Cerebellar nuclear complex (tissue), 1 donor: ENCODE measurements at regions not wholly inside any gene's neighbourhood (a gene's known extent, or its start where the extent isn't known, plus 50 kb on each side); places are given as distances from the start of the nearest gene placed in this dataset.
A peak's percentile ranks its signal among the peaks of the same experiment; 100 is the strongest.
"Not testable (repeated sequence)": the region's sequence is repeated elsewhere in the genome, so short reads cannot be mapped to it uniquely, and the experiment has no call there.

Experiments used
- DNase-seq, 2 experiments: peaks; one replicate each; lab custom pipeline; 2025; lab: John Stamatoyannopoulos, UW

DNA sequence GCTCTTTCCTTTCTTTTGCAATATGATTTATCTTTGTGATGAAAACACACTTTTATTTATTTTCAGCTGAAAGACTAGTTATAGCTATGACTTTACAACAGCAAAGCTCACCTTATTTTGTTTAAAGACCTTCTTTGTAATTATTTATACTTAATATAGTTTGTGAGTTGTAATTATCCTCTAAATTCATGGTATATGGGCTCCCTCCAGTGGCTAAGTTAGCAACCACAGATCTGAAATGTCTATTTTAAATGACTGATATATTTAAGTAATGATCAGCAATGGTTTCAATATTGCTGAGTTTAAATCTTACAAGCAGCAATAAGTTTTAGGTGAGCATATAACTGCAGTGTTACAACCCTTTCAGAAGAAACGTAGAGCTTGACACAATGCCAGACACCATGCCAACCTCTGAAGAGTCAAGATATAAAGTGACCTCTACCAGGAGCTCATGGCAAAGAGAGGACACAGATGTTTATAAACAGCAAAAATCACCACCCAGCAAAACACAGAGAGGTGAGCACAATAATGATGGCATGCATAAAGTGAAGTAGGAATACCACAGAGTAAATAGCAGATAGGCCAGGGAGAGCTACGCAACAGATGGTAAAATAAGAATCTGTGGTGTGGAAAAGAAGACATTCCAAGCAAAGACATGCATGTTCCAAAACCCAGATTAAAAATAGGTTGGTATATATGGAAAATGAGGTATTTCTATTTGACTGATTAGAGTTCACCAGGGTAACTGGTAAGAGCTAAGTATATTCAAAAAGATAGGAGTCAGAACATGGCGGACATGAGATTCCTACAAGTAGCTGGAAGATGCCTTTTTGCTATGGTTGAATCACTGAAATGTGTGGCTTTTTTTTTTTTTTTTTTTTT lies 143.7 kb upstream of the ZNF385D start:
- no peak for DNase-seq

- no peak for DNase-seq
Observed at GRCh38 chr3:21898316-21898715, 147.3 kb upstream of the ZNF385D start.

GRCh38 chr3:21901484-21901883 lies 150.5 kb upstream of the ZNF385D start:
- DNase-seq, result no peak

DNA sequence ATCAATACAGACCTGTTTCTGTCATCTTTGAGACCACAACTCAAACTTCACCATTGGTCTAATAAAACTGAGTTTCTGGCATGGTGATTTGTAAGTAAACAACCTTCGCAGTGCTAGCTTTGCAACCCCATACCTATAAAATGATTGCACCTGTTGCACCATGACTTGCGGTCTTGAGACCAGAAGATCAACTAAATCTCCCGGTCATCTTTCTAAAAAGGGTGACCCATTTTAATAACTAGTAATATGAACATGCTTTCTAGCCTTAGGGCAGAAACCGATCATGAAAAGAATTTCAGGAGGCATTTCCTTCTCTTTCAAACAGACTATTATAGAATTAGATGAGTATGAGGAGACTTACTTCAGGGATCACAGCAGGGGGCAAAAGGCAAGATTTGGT lies 151.9 kb upstream of the ZNF385D start:
- no peak for DNase-seq

GRCh38 chr3:21909096-21909495 lies 158.1 kb upstream of the ZNF385D start:
- no peak for DNase-seq

GRCh38 chr3:21912711-21913110 lies 161.7 kb upstream of the ZNF385D start:
- DNase-seq, result no peak

GRCh38 chr3:21913791-21914190 lies 162.8 kb upstream of the ZNF385D start:
- no peak for DNase-seq

GRCh38 chr3:21914451-21914850 lies 163.4 kb upstream of the ZNF385D start:
- DNase-seq, result no peak

DNA sequence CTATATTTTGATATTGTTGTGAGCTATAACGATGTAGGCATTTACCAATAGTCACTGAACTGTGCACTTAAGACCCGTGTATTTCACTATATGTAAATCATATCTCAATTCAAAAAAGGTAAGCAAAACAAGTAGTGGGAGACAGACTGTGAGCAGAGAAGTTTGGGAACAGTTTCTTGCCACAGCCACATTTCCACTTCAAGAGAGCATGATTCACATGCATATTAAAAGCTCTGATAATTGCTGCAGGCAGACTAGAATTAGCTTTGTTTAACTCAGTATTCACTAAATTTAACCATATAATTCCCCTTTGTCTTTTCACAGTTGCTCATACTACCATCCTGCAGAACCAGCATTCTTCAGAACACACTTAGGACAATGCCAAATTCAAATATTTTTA lies 168.4 kb upstream of the ZNF385D start:
- DNase-seq, result no peak

DNA sequence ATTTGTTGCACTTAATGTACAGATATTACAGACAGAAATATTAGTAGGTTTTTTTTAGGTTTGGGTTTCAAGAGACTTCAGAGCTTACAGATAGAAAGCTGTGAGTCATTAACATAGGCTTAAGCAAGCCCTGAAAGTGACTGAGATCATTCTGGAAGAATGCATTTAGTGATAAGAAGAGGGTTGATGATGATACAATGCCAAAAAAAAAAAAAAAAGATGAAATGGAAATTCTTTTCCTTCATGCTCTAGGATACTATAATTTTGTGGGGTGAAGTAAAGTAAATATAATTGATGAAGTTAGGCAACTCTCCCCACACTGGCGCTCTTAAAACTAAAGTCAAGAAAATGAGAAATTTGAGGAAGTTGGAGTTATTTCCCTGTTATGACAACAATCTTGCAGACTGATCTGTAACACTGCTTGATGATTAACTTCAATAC lies 169.4 kb upstream of the ZNF385D start:
- DNase-seq, result no peak

GRCh38 chr3:21923156-21923555 lies 172.1 kb upstream of the ZNF385D start:
- DNase-seq, result not testable (repeated sequence)

DNA sequence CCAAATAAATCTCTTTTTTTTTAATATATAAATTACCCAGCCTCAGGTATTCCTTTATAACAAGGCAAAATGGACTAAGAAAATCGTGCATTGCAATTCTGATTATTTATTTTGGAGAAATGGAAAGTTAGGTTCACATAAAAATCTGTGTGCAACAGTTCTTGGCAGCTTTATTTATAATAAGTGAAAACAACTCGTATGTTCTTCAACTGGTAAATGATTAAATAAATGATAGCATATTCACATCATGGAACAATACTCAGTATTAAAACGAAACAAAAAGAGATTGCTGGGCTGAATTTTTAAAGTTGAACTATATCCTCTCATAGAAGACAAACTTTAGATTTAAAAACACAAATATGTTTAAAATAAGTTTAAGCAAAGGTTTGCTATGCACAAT lies 176.3 kb upstream of the ZNF385D start:
- no peak for DNase-seq

DNA sequence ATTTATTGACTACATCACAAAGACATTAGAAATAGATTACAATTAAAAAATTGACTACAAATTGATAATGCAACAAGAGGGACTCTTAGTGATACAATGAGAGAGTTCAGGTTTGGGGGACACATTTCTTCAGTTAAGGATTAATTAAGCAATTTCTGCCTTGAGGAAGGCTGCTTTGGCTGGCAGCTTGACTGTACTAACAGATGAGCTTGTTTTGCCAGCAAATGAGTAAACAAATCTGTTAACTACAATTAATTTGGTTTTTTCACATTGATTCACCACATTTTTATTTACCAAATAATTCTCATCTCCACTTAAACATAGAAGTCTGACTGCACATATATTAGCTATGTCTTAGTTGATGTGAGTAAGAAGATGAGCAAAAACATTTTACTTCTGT lies 183.6 kb upstream of the ZNF385D start:
- DNase-seq, result no peak

DNA sequence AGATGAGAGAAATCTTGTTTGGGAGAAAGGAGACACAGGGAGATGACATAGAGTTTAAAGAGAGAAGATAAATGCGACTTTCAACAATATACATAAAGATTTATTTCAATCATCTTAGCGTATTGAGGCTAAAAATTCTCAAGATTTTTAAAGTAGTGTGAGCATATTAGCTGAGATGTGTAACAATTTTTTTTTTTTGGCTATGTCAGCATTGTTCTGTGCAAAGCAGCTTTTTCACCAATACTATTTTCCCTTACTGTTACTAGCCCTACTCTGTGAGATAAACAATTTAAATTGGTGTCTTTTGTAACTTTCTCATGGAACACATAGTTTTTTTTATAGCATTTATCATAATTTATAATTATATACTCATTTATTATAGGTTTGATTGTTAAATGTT lies 185.2 kb upstream of the ZNF385D start:
- no peak for DNase-seq

DNA sequence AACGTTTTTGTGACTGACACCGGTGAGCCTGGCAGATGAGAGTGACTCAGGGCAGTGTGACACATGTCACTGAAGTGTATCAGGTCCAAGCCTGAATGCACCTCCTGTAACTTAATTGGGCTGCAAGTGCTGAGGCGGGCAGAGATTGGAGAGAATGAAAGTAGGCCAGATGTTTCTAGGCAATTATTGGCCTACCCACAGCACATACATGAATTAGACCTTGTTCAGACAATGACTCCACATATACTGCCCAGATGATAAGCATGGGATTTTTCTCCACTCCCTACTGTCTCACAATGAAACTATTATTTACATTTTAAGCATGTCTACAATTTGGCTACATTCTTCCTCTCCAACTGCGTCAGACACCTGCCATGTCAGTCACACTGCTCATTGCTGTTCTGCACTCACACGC lies 187.3 kb upstream of the ZNF385D start:
- DNase-seq, result no peak

DNA sequence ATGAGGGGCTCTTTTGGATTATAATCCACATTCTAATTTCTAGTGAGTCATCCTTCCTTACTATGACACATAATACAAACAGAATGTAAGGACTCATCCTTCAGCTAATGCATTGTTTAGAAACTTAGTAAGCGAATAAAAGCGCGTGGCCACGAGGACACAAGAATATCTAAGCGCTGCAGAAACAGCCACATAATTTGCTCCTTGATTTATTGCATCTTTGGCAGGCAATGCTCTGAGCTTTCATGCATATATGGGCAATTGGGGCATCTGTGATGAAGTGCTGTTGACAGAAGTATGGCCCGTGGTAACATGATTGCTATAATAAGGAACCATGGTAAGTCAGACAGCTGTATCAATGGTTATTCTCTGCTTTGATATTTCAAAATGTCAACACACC lies 191.3 kb upstream of the ZNF385D start:
- DNase-seq, result peak in 1 of 2 experiments; percentile 67

GRCh38 chr3:21944251-21944650 lies 193.2 kb upstream of the ZNF385D start:
- no peak for DNase-seq

DNA sequence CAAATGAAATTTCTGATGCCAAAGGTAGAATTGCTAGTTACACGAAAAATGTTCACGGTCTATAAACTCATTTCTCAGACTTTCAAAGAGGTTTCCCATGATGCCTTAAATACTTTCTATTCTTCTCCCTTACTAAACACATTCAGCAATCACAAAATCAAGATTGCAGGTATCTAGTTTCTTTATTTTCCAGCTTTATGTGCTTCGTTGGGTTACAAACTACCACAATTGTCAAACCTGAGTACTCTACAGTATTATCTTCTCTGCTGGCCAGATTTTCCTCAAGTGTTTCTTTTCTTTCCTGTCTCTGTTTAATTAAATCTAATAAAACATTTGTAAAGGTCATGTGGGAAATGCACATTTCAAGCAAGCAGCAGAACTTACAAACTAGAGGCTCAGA lies 201.8 kb upstream of the ZNF385D start:
- no peak for DNase-seq

GRCh38 chr3:21954709-21955108 lies 203.7 kb upstream of the ZNF385D start:
- no peak for DNase-seq

DNA sequence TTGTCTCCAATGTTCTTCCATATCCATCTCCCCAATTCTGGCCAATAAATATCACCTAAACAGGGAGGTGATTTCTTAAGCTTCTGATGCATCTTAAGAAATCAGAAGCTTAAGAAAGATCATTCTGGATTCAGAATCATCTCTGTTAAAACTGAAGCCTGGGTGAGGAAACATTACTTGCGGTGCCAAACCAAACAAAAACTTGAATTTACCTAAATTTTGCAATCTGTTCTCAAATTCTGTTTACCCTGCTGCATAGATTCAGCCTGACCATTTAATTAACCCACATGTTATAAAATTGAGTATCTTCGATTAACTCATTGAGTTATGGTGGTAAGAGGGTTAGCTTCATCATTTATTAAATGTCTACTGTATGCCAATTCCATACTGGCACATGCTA lies 204.4 kb upstream of the ZNF385D start:
- DNase-seq, result no peak

DNA sequence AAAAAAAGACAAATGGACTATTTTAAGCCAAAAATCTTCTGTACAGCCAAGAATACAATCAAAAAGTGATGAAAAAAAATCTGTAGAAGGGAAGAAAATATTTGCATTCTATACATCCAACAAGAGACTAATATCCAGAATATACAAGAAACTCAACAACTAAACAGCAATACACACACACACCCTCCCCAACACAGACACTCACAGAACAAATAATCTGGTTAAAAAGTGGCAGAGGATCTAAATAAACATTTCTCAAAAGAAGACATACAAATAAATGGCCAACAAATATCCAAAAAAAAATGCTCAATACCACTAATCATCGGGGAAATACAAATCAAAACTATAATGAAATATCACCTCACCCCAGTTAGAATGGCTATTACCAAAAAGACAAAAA lies 209.0 kb upstream of the ZNF385D start:
- no peak for DNase-seq

DNA sequence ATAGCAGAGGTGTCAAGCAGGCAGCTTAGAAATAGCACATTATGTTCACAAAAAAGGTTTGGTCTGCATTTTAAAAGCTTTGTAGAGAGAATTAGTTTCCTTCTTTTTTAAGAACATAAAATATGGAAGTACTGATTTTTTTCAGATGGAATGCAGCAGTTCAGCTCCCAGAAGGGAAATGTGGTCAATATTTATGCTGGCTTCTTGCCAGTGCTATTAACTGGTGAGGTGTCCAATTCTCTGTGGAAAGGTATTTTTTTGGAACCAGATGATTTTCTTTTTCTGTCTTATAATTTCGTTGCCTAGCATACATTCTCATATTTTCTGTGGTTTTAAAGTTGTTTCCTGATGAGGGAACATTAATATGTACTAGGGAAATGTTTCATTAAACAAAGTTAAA lies 211.4 kb upstream of the ZNF385D start:
- no peak for DNase-seq

DNA sequence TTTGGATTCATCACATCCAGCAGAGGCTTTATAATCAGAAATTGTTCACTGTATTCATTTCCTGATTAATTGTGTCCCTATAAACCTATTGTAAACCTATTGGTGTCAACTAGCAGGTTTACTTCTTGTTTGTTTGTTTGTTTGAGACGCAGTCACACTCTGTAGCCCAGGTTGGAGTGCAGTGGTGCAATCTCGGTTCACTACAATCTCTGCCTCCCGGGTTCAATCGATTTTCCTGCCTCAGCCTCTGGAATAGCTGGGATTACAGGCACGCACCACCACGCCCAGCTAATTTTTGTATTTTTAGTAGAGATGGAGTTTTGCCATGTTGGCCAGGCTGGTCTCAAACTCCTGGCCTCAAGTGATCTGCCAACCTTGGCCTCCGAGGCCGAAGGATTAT lies 215.4 kb upstream of the ZNF385D start:
- not testable (repeated sequence) for DNase-seq

DNA sequence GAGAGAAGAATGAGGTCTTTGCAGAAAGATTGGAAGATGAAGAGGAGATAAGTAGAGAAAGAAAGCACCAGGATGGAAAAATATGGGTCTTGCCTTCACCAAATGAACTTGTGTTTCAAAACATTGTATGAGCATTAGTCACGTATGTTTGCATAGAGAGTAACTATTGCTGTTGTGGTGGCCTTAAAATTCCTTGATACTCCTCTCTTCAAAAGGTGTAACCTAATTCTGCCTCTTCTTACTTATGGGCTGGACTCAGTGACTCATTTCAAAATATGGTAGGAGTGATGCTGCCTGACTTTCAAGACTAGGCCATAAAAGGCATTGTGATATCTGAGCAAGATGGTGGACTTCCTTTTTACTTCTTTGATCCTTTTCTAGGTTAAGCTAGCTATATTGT lies 228.7 kb upstream of the ZNF385D start:
- no peak for DNase-seq
